ENCODE measurements at regions not wholly inside any gene's neighbourhood (a gene's known extent, or its start where the extent isn't known, plus 50 kb on each side); places are given as distances from the start of the nearest gene placed in this dataset.
A peak's percentile ranks its signal among the peaks of the same experiment; 100 is the strongest.

- Histone ChIP-seq H3K4me3 (peak overlapping the region; percentile 73), H3K9me3 (no peaks in the 10 kb centered on the region), H3K36me3 (no peaks in the 10 kb centered on the region), H3K27ac (no peak overlapping the region), H3K4me1 (ENCODE audit: control insufficient read depth in 1 of 2, low read depth in 2 of 2) (peaks cover 0 to 18% of the 10 kb centered on the region in 2 donors), H3K27me3 (replicated peaks; ENCODE audit: insufficient read depth) (no peaks in the 10 kb centered on the region)
- TF ChIP-seq, protein P1, sequence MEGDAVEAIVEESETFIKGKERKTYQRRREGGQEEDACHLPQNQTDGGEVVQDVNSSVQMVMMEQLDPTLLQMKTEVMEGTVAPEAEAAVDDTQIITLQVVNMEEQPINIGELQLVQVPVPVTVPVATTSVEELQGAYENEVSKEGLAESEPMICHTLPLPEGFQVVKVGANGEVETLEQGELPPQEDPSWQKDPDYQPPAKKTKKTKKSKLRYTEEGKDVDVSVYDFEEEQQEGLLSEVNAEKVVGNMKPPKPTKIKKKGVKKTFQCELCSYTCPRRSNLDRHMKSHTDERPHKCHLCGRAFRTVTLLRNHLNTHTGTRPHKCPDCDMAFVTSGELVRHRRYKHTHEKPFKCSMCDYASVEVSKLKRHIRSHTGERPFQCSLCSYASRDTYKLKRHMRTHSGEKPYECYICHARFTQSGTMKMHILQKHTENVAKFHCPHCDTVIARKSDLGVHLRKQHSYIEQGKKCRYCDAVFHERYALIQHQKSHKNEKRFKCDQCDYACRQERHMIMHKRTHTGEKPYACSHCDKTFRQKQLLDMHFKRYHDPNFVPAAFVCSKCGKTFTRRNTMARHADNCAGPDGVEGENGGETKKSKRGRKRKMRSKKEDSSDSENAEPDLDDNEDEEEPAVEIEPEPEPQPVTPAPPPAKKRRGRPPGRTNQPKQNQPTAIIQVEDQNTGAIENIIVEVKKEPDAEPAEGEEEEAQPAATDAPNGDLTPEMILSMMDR (IDR thresholded peaks at IDR 0.05) = no peak
- ATAC-seq (ENCODE audit: insufficient number of reproducible peaks, low FRiP score, low read depth) (no peak), DNase-seq (ENCODE audit: low spot score) (no peak)
Measured at GRCh38 chr7:140231771-140232491, 55.1 kb upstream of the KDM7A start.

GRCh38 chr7:140230861-140231770 is 54.3 kb upstream of the KDM7A start:
- no peak overlapping the region for H3K27ac ChIP-seq
- no peak for DNase-seq (ENCODE audit: low spot score)
- TF ChIP-seq, protein P1 (IDR thresholded peaks at IDR 0.05) = no peak

GRCh38 chr7:140230516-140230860 is 53.7 kb upstream of the KDM7A start:
- no peaks in the 10 kb centered on the region for H3K27me3 ChIP-seq (replicated peaks; ENCODE audit: insufficient read depth)
- H3K36me3 ChIP-seq = no peaks in the 10 kb centered on the region
- no peak overlapping the region for H3K27ac ChIP-seq
- no peaks in the 10 kb centered on the region for H3K9me3 ChIP-seq
- TF ChIP-seq, protein P1 (IDR thresholded peaks at IDR 0.05) = no peak
- peaks cover 0 to 18% of the 10 kb centered on the region in 2 donors for H3K4me1 ChIP-seq (ENCODE audit: control insufficient read depth in 1 of 2, low read depth in 2 of 2)
- peak overlapping the region; percentile 73 for H3K4me3 ChIP-seq
- DNase-seq (ENCODE audit: low spot score) (no peak), ATAC-seq (ENCODE audit: insufficient number of reproducible peaks, low FRiP score, low read depth) (no peak)

More at GRCh38 chr7:140230861-140231770, 54.3 kb upstream of the KDM7A start:
- H3K9me3 ChIP-seq = no peaks in the 10 kb centered on the region
- peaks cover 0 to 18% of the 10 kb centered on the region in 2 donors for H3K4me1 ChIP-seq (ENCODE audit: control insufficient read depth in 1 of 2, low read depth in 2 of 2)
- H3K36me3 ChIP-seq = no peaks in the 10 kb centered on the region
- H3K4me3 ChIP-seq = peak overlapping the region; percentile 73
- no peaks in the 10 kb centered on the region for H3K27me3 ChIP-seq (replicated peaks; ENCODE audit: insufficient read depth)
- no peak for ATAC-seq (ENCODE audit: insufficient number of reproducible peaks, low FRiP score, low read depth)

- Histone ChIP-seq H3K4me3 (peak overlapping the region; percentile 73), H3K36me3 (no peaks in the 10 kb centered on the region), H3K27ac (no peak overlapping the region), H3K9me3 (no peaks in the 10 kb centered on the region), H3K4me1 (ENCODE audit: control insufficient read depth in 1 of 2, low read depth in 2 of 2) (peaks cover 0 to 18% of the 10 kb centered on the region in 2 donors), H3K27me3 (replicated peaks; ENCODE audit: insufficient read depth) (no peaks in the 10 kb centered on the region)
- TF ChIP-seq, protein P1 (IDR thresholded peaks at IDR 0.05) = no peak
- ATAC-seq (ENCODE audit: insufficient number of reproducible peaks, low FRiP score, low read depth) (no peak), DNase-seq (ENCODE audit: low spot score) (no peak)
Measured at GRCh38 chr7:140229591-140230515, 53.1 kb upstream of the KDM7A start.

Measured in thoracic aorta (tissue), 2 donors.